ENCODE measurements at regions not wholly inside any gene's neighbourhood (a gene's known extent, or its start where the extent isn't known, plus 50 kb on each side); places are given as distances from the start of the nearest gene placed in this dataset.

DNA sequence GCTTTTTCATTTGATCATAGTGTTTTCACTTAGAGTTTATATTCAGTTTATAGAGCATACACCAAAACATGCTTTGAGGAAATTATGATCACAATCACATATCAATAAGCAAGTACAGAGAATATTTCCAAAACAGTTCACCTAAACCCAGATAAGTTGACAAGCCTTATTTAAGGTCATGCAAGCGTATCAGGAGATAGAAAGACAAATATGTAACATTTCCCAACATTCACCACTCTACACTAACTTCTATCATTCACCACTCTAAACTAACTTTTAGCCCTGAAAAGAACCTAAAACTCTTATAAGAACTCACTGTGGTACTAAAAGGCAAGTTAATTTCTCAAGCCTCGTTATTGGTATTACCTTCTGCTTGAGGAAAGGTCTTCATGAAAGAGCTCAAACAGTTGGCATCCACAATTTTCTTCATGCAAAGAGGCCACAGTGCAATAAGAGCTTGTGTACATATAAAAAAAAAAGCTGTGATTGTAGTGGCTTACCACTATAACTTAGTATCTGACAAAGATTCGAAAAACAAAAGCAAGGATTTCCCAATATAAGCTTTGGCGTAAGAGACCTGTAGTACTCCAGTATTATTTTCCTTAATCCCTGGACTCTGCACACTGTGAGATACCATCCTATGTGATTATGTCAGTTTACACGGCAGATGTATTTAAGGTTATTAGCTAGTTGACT, 903.3 kb downstream of the STIM2 start:
- no peak for TF ChIP-seq POLR2A (IDR thresholded peaks at IDR 0.05; ENCODE audit: low read length)
- TF ChIP-seq GATA1 (IDR thresholded peaks at IDR 0.05; ENCODE audit: low read depth, low read length): no peak
